Osteoblast (primary cell): ENCODE measurements at regions not wholly inside any gene's neighbourhood (a gene's known extent, or its start where the extent isn't known, plus 50 kb on each side); places are given as distances from the start of the nearest gene placed in this dataset.

Experiments used
- DNase-seq: peaks from one replicate; pipeline ENCODE4 v3.0.0; 2011; ENCODE audit warnings: low spot score, mixed read lengths; ENCODE audit not compliant: insufficient read length; ENCODE audit errors: missing footprints
- H2AFZ ChIP-seq: 2 replicates; pipeline ENCODE4 v1.6.0; 2011; ENCODE audit warnings: mild to moderate bottlenecking, low read length
- H3K27ac ChIP-seq: 2 replicates; pipeline ENCODE4 v1.5.1; 2011; ENCODE audit warnings: mild to moderate bottlenecking, low read depth, low read length, moderate library complexity
- H3K27me3 ChIP-seq: 2 replicates; pipeline ENCODE4 v1.6.0; 2012; ENCODE audit warnings: mild to moderate bottlenecking, control low read depth, inconsistent platforms, low read length, moderate library complexity; ENCODE audit not compliant: insufficient read depth
- H3K36me3 ChIP-seq: 2 replicates; pipeline ENCODE4 v1.5.1; 2011; ENCODE audit warnings: mild to moderate bottlenecking, low read length, control low read depth, moderate library complexity; ENCODE audit not compliant: insufficient read depth
- H3K4me1 ChIP-seq: 2 replicates; pipeline ENCODE4 v1.5.1; 2011; ENCODE audit warnings: mild to moderate bottlenecking, low read length, control low read depth, moderate library complexity; ENCODE audit not compliant: insufficient read depth
- H3K4me2 ChIP-seq: 2 replicates; pipeline ENCODE4 v1.6.0; 2011; ENCODE audit warnings: mild to moderate bottlenecking, low read length; ENCODE audit not compliant: insufficient read depth
- H3K4me3 ChIP-seq: fragments of 200-600 bp; sonication (generic); 3 replicates; pipeline ENCODE4 v1.5.1; 2012; ENCODE audit warnings: mild to moderate bottlenecking, low read length, inconsistent platforms; ENCODE audit not compliant: insufficient read depth
- H3K79me2 ChIP-seq: 2 replicates; pipeline ENCODE4 v1.6.0; 2012; ENCODE audit warnings: mild to moderate bottlenecking, low read length, control low read depth, inconsistent platforms; ENCODE audit not compliant: insufficient read depth
- H3K9me3 ChIP-seq: 2 replicates; pipeline ENCODE4 v1.5.1; 2011; ENCODE audit warnings: low read depth, low read length, control low read depth
- H4K20me1 ChIP-seq: 2 replicates; pipeline ENCODE4 v1.6.0; 2012; ENCODE audit warnings: mild to moderate bottlenecking, low read length, control low read depth; ENCODE audit not compliant: insufficient read depth
- CTCF ChIP-seq: IDR thresholded peaks from 2 replicates; pipeline ENCODE4 v1.5.1; 2011; ENCODE audit warnings: mild to moderate bottlenecking, low read depth, low read length, moderate library complexity; ENCODE audit errors: extremely low read depth

DNA sequence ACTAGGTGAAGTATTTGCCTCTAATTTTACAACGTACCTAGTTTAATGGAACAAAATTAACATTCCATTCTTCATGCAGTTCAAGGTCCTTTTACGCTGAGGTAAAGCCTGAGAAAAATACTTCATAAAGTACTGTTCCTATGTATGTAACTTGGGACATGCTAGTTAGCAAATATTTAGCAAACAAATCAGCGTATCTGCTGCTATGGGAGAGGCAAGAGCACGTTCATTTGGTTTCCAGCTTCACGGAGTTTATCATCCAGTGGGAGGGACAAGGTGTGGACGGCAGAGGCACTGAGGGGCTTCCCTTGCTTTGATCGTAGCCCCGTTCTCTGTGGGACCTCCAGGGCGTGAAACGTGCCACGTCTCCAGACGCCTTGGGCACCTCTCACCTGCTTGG is 248.8 kb downstream of the IRS2 start:
- no peak overlapping the region for H2AFZ ChIP-seq
- no peak for DNase-seq
- H3K36me3 ChIP-seq = no peaks in the 10 kb centered on the region
- no peaks in the 10 kb centered on the region for H4K20me1 ChIP-seq
- H3K27me3 ChIP-seq = no peaks in the 10 kb centered on the region
- H3K9me3 ChIP-seq = no peaks in the 10 kb centered on the region
- no peak overlapping the region for H3K4me2 ChIP-seq
- no peak overlapping the region for H3K27ac ChIP-seq
- H3K4me1 ChIP-seq = no peaks in the 10 kb centered on the region
- no peak overlapping the region for H3K4me3 ChIP-seq
- TF ChIP-seq CTCF = no peak
- H3K79me2 ChIP-seq = no peaks in the 10 kb centered on the region

- Histone ChIP-seq H3K36me3 (no peaks in the 10 kb centered on the region), H3K27ac (no peak overlapping the region), H3K9me3 (no peaks in the 10 kb centered on the region), H3K4me2 (no peak overlapping the region), H3K27me3 (no peaks in the 10 kb centered on the region), H3K4me1 (no peaks in the 10 kb centered on the region), H3K79me2 (no peaks in the 10 kb centered on the region), H3K4me3 (no peak overlapping the region), H2AFZ (no peak overlapping the region), H4K20me1 (no peaks in the 10 kb centered on the region)
- TF ChIP-seq CTCF = no peak
- DNase-seq = no peak
Measured at GRCh38 chr13:109533350-109533749, 253.0 kb downstream of the IRS2 start.

- Histone ChIP-seq H3K4me2 (no peak overlapping the region), H4K20me1 (no peaks in the 10 kb centered on the region), H3K27me3 (no peaks in the 10 kb centered on the region), H3K79me2 (no peaks in the 10 kb centered on the region), H3K27ac (no peak overlapping the region), H3K4me3 (no peak overlapping the region), H3K36me3 (no peaks in the 10 kb centered on the region), H3K9me3 (no peaks in the 10 kb centered on the region), H2AFZ (no peak overlapping the region), H3K4me1 (no peaks in the 10 kb centered on the region)
- no peak for TF ChIP-seq CTCF
- no peak for DNase-seq
Measured at GRCh38 chr13:109529964-109530363, 256.4 kb downstream of the IRS2 start.

GRCh38 chr13:109521719-109522118 is 264.7 kb downstream of the IRS2 start:
- Histone ChIP-seq H3K27ac (no peak overlapping the region), H3K9me3 (no peaks in the 10 kb centered on the region), H3K4me3 (no peak overlapping the region), H3K27me3 (no peaks in the 10 kb centered on the region), H3K4me2 (no peak overlapping the region), H4K20me1 (no peaks in the 10 kb centered on the region), H2AFZ (no peak overlapping the region), H3K79me2 (no peaks in the 10 kb centered on the region), H3K4me1 (no peaks in the 10 kb centered on the region), H3K36me3 (no peaks in the 10 kb centered on the region)
- no peak for DNase-seq
- TF ChIP-seq CTCF = no peak
